ENCODE measurements at regions not wholly inside any gene's neighbourhood (a gene's known extent, or its start where the extent isn't known, plus 50 kb on each side); places are given as distances from the start of the nearest gene placed in this dataset.
"Not testable (repeated sequence)": the region's sequence is repeated elsewhere in the genome, so short reads cannot be mapped to it uniquely, and the experiment has no call there.

GRCh38 chr2:194639057-194639456 is 1018.0 kb upstream of the SLC39A10 start:
- H3K27me3 ChIP-seq (ENCODE audit: control insufficient read depth in 1 of 2, insufficient read depth in 2 of 2, low read length in 2 of 2); H3K9me3 ChIP-seq (ENCODE audit: control insufficient read depth in 2 of 2, low read length in 2 of 2); H3K27ac ChIP-seq (ENCODE audit: low read length): not testable (repeated sequence)

DNA sequence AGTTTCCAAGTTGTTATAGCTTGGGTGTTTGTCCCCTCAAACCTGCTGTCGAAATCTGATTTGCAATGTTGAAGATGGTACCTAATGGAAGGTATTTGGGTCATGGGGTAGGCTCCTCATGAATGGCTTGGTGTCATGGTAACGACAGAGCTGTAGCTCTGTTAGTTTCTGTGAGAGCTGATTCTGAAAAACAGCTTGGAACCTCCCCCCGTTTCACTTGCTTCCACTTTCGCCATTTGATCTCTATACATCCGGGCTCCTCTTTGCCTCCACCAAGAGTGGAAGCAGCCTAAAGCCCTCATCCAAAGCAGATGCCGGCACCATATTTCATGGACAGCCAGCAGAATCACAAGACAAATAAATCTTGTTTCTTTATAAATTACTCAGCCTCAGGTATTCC is 1035.1 kb upstream of the SLC39A10 start:
- H3K27me3 ChIP-seq (ENCODE audit: control insufficient read depth in 1 of 2, insufficient read depth in 2 of 2, low read length in 2 of 2) = no peaks in the 10 kb centered on the region
- H3K4me3 ChIP-seq (ENCODE audit: low read length in 2 of 2) = no peak overlapping the region
- H3K27ac ChIP-seq (ENCODE audit: low read length) = no peak overlapping the region
- no peaks in the 10 kb centered on the region for H3K4me1 ChIP-seq (ENCODE audit: control insufficient read depth, insufficient read depth, low read length)
- no peaks in the 10 kb centered on the region for H3K36me3 ChIP-seq (ENCODE audit: control insufficient read depth in 2 of 2, insufficient read depth in 2 of 2, low read length in 2 of 2)
- H3K9me3 ChIP-seq (ENCODE audit: control insufficient read depth in 2 of 2, low read length in 2 of 2) = no peaks in the 10 kb centered on the region
- H3K9ac ChIP-seq (ENCODE audit: low read length in 2 of 2) = no peak overlapping the region

More at GRCh38 chr2:194639057-194639456, 1018.0 kb upstream of the SLC39A10 start:
- not testable (repeated sequence) for H3K4me3 ChIP-seq (ENCODE audit: low read length in 2 of 2); H3K4me1 ChIP-seq (ENCODE audit: control insufficient read depth, insufficient read depth, low read length); H3K36me3 ChIP-seq (ENCODE audit: control insufficient read depth in 2 of 2, insufficient read depth in 2 of 2, low read length in 2 of 2); H3K9ac ChIP-seq (ENCODE audit: low read length in 2 of 2)

- no peaks in the 10 kb centered on the region for H3K4me1 ChIP-seq (ENCODE audit: control insufficient read depth, insufficient read depth, low read length)
- no peaks in the 10 kb centered on the region for H3K36me3 ChIP-seq (ENCODE audit: control insufficient read depth in 2 of 2, insufficient read depth in 2 of 2, low read length in 2 of 2)
- no peak overlapping the region for H3K4me3 ChIP-seq (ENCODE audit: low read length in 2 of 2)
- no peak overlapping the region for H3K27ac ChIP-seq (ENCODE audit: low read length)
- no peaks in the 10 kb centered on the region for H3K9me3 ChIP-seq (ENCODE audit: control insufficient read depth in 2 of 2, low read length in 2 of 2)
- no peak overlapping the region for H3K9ac ChIP-seq (ENCODE audit: low read length in 2 of 2)
- no peaks in the 10 kb centered on the region for H3K27me3 ChIP-seq (ENCODE audit: control insufficient read depth in 1 of 2, insufficient read depth in 2 of 2, low read length in 2 of 2)
Observed at GRCh38 chr2:194619366-194619765, 1037.7 kb upstream of the SLC39A10 start.

DNA sequence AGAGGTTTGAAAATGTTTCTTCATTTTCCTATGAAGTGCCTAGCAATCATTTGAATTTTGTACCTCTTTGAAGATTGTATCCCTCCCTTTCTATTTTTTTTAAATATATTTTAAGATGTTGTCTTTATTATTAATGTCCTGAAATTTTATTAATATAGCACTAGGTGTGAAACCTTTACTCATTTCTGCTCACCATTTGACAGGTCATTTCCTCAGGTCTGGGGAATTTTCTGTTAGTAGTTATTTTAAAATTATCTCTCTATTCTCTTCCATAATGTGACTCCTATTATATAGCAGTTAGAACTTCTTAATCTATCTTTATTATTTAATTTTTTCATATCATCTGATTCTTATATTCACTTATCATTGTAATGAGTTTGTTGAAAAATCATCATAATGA is 1038.6 kb upstream of the SLC39A10 start:
- Histone ChIP-seq H3K4me1 (ENCODE audit: control insufficient read depth, insufficient read depth, low read length) (no peaks in the 10 kb centered on the region), H3K27me3 (ENCODE audit: control insufficient read depth in 1 of 2, insufficient read depth in 2 of 2, low read length in 2 of 2) (no peaks in the 10 kb centered on the region), H3K27ac (ENCODE audit: low read length) (no peak overlapping the region), H3K4me3 (ENCODE audit: low read length in 2 of 2) (no peak overlapping the region), H3K36me3 (ENCODE audit: control insufficient read depth in 2 of 2, insufficient read depth in 2 of 2, low read length in 2 of 2) (no peaks in the 10 kb centered on the region), H3K9me3 (ENCODE audit: control insufficient read depth in 2 of 2, low read length in 2 of 2) (no peaks in the 10 kb centered on the region), H3K9ac (ENCODE audit: low read length in 2 of 2) (no peak overlapping the region)

- Histone ChIP-seq H3K9ac (ENCODE audit: low read length in 2 of 2) (no peak overlapping the region), H3K4me3 (ENCODE audit: low read length in 2 of 2) (no peak overlapping the region), H3K27me3 (ENCODE audit: control insufficient read depth in 1 of 2, insufficient read depth in 2 of 2, low read length in 2 of 2) (no peaks in the 10 kb centered on the region), H3K9me3 (ENCODE audit: control insufficient read depth in 2 of 2, low read length in 2 of 2) (no peaks in the 10 kb centered on the region), H3K27ac (ENCODE audit: low read length) (no peak overlapping the region), H3K36me3 (ENCODE audit: control insufficient read depth in 2 of 2, insufficient read depth in 2 of 2, low read length in 2 of 2) (no peaks in the 10 kb centered on the region), H3K4me1 (ENCODE audit: control insufficient read depth, insufficient read depth, low read length) (no peaks in the 10 kb centered on the region)
Observed at GRCh38 chr2:194616334-194616733, 1040.7 kb upstream of the SLC39A10 start.

GRCh38 chr2:194610297-194610696 is 1046.7 kb upstream of the SLC39A10 start:
- H3K4me1 ChIP-seq (ENCODE audit: control insufficient read depth, insufficient read depth, low read length) = no peaks in the 10 kb centered on the region
- H3K36me3 ChIP-seq (ENCODE audit: control insufficient read depth in 2 of 2, insufficient read depth in 2 of 2, low read length in 2 of 2) = no peaks in the 10 kb centered on the region
- H3K9me3 ChIP-seq (ENCODE audit: control insufficient read depth in 2 of 2, low read length in 2 of 2) = no peaks in the 10 kb centered on the region
- H3K27me3 ChIP-seq (ENCODE audit: control insufficient read depth in 1 of 2, insufficient read depth in 2 of 2, low read length in 2 of 2) = no peaks in the 10 kb centered on the region
- no peak overlapping the region for H3K27ac ChIP-seq (ENCODE audit: low read length)
- H3K9ac ChIP-seq (ENCODE audit: low read length in 2 of 2) = no peak overlapping the region
- H3K4me3 ChIP-seq (ENCODE audit: low read length in 2 of 2) = no peak overlapping the region

DNA sequence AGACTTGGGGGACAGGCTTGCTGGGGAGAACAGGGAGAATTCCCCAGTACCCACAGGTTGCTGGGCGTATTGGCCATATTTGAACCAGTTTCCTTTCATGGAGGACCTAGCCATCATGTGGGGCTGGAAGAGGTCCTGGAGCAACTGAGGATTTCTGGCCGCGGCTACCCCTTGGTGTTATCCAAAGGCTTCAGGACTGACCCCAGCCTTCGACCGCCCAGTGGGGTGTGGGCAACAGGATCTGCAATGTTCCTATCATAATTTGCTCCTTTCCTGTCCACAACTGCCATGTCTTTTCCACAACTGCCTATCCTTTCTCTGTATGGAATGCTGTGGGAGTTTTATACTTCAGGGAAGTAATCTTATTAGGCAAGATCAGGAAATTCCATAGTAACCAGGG is 1053.6 kb upstream of the SLC39A10 start:
- no peak overlapping the region for H3K9ac ChIP-seq (ENCODE audit: low read length in 2 of 2)
- no peak overlapping the region for H3K27ac ChIP-seq (ENCODE audit: low read length)
- no peak overlapping the region for H3K4me3 ChIP-seq (ENCODE audit: low read length in 2 of 2)
- H3K36me3 ChIP-seq (ENCODE audit: control insufficient read depth in 2 of 2, insufficient read depth in 2 of 2, low read length in 2 of 2) = no peaks in the 10 kb centered on the region
- no peaks in the 10 kb centered on the region for H3K4me1 ChIP-seq (ENCODE audit: control insufficient read depth, insufficient read depth, low read length)
- H3K27me3 ChIP-seq (ENCODE audit: control insufficient read depth in 1 of 2, insufficient read depth in 2 of 2, low read length in 2 of 2) = no peaks in the 10 kb centered on the region
- H3K9me3 ChIP-seq (ENCODE audit: control insufficient read depth in 2 of 2, low read length in 2 of 2) = no peaks in the 10 kb centered on the region

GRCh38 chr2:194602750-194603149 is 1054.3 kb upstream of the SLC39A10 start:
- Histone ChIP-seq H3K36me3 (ENCODE audit: control insufficient read depth in 2 of 2, insufficient read depth in 2 of 2, low read length in 2 of 2) (no peaks in the 10 kb centered on the region), H3K9me3 (ENCODE audit: control insufficient read depth in 2 of 2, low read length in 2 of 2) (no peaks in the 10 kb centered on the region), H3K9ac (ENCODE audit: low read length in 2 of 2) (no peak overlapping the region), H3K27me3 (ENCODE audit: control insufficient read depth in 1 of 2, insufficient read depth in 2 of 2, low read length in 2 of 2) (no peaks in the 10 kb centered on the region), H3K4me3 (ENCODE audit: low read length in 2 of 2) (no peak overlapping the region), H3K4me1 (ENCODE audit: control insufficient read depth, insufficient read depth, low read length) (no peaks in the 10 kb centered on the region), H3K27ac (ENCODE audit: low read length) (no peak overlapping the region)

GRCh38 chr2:194591192-194591591 is 1065.8 kb upstream of the SLC39A10 start:
- no peaks in the 10 kb centered on the region for H3K36me3 ChIP-seq (ENCODE audit: control insufficient read depth in 2 of 2, insufficient read depth in 2 of 2, low read length in 2 of 2)
- H3K27ac ChIP-seq (ENCODE audit: low read length) = no peak overlapping the region
- no peaks in the 10 kb centered on the region for H3K9me3 ChIP-seq (ENCODE audit: control insufficient read depth in 2 of 2, low read length in 2 of 2)
- H3K9ac ChIP-seq (ENCODE audit: low read length in 2 of 2) = no peak overlapping the region
- H3K4me3 ChIP-seq (ENCODE audit: low read length in 2 of 2) = no peak overlapping the region
- H3K27me3 ChIP-seq (ENCODE audit: control insufficient read depth in 1 of 2, insufficient read depth in 2 of 2, low read length in 2 of 2) = no peaks in the 10 kb centered on the region
- no peaks in the 10 kb centered on the region for H3K4me1 ChIP-seq (ENCODE audit: control insufficient read depth, insufficient read depth, low read length)

DNA sequence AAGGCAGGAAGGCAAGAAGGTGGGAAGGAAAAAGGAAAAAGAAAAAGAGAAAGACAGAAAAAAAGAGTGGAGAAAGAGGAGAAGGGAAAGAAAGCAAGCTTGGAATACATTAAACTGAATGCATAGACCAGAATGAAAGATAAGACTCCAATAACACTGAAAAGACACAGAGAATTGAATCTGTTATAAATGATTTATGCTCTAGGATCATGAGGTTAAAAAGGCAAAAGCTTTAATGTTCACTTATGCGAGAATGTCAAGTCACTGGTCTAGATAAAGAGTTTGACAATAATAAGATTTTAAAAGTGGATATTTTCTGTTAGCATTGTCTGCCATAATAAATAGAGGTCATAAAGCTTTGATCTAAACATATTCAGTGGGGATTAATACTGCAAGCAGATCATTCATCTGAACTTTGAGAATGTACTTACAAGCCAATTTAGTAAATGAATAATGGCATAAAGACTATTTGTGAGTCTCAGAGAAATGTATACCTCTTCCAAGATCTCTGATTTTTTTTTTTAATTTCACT is 1069.2 kb upstream of the SLC39A10 start:
- Histone ChIP-seq H3K9ac (ENCODE audit: low read length in 2 of 2) (no peak overlapping the region), H3K4me3 (ENCODE audit: low read length in 2 of 2) (no peak overlapping the region), H3K36me3 (ENCODE audit: control insufficient read depth in 2 of 2, insufficient read depth in 2 of 2, low read length in 2 of 2) (no peaks in the 10 kb centered on the region), H3K4me1 (ENCODE audit: control insufficient read depth, insufficient read depth, low read length) (no peaks in the 10 kb centered on the region), H3K27me3 (ENCODE audit: control insufficient read depth in 1 of 2, insufficient read depth in 2 of 2, low read length in 2 of 2) (no peaks in the 10 kb centered on the region), H3K27ac (ENCODE audit: low read length) (no peak overlapping the region), H3K9me3 (ENCODE audit: control insufficient read depth in 2 of 2, low read length in 2 of 2) (no peaks in the 10 kb centered on the region)

DNA sequence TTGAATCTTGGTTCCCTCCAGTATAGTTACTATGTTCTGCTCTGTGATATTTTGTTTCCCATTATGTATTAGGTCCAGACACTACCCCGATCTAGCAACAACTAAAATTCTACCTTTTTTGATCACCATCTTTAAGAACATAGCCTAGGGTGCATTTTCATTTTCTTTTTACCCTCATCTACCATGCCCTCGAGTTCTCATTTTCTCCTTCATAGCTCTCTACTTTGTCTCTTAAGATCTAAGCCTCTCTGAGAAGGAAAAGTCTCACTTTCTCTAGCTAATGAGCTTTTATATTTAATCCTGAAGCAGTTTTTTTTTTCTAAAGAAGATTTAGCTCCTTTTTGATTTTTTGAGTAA is 1089.4 kb upstream of the SLC39A10 start:
- Histone ChIP-seq H3K9me3 (ENCODE audit: control insufficient read depth in 2 of 2, low read length in 2 of 2) (no peaks in the 10 kb centered on the region), H3K27me3 (ENCODE audit: control insufficient read depth in 1 of 2, insufficient read depth in 2 of 2, low read length in 2 of 2) (no peaks in the 10 kb centered on the region), H3K4me1 (ENCODE audit: control insufficient read depth, insufficient read depth, low read length) (no peaks in the 10 kb centered on the region), H3K27ac (ENCODE audit: low read length) (no peak overlapping the region), H3K4me3 (ENCODE audit: low read length in 2 of 2) (no peak overlapping the region), H3K36me3 (ENCODE audit: control insufficient read depth in 2 of 2, insufficient read depth in 2 of 2, low read length in 2 of 2) (no peaks in the 10 kb centered on the region), H3K9ac (ENCODE audit: low read length in 2 of 2) (no peak overlapping the region)

All from stomach smooth muscle (tissue), 2 donors.